Heart left ventricle (tissue), 13 donors: ENCODE measurements at regions not wholly inside any gene's neighbourhood (a gene's known extent, or its start where the extent isn't known, plus 50 kb on each side); places are given as distances from the start of the nearest gene placed in this dataset.

Source experiments
- CTCF ChIP-seq, 12 donors: fragments of 200-600 bp; sonication (generic) in 4 of 12; IDR thresholded peaks; one replicate each; pipeline versions ENCODE4 v1.5.0 to v1.8.0; 2018 to 2022; ENCODE audit warnings: antibody characterized with exemption in 12 of 12, mild to moderate bottlenecking in 5 of 12
- POLR2A ChIP-seq, 2 donors: fragments of 450-650 bp; IDR thresholded peaks; one replicate each; pipeline ENCODE4 v1.6.1; 2017; ENCODE audit warnings: antibody characterized with exemption in 2 of 2, mild to moderate bottlenecking in 2 of 2, moderate library complexity in 2 of 2
- donor health status: ischemic (EF 13 %, LVEDD 7.1; RV severe dilation, severe dysfunction).
- donor health status: DM: no; HTN: yes; CAD: no.
- donor health status: DM: no; HTN: no; CAD: no.
- donor health status: ischemic (EF 25% LVEDD 6.9; RV normal size, moderate dysfunction).
- donor health status: ischemic (EF 25% LVEDD 5.7; RV mildly dilated, moderate dysfunction).
- donor health status: ischemic (EF 35%, LVEDD 5.7; RV mildly dilated, moderate dysfunction).
- donor health status: nonischemic (EF 11% LVEDD 7.7; RV severe dilation, severe dysfunction).
- donor health status: DM: yes; HTN: yes; CAD: no.
- donor health status: PGD.
- donor health status: ischemic (EF 29% LVEDD 5.4; RV normal size, mild dysfunction).
- donor health status: nonischemic (EF 23%, LVEDD 6.1; RV moderate dilation, normal function).

DNA sequence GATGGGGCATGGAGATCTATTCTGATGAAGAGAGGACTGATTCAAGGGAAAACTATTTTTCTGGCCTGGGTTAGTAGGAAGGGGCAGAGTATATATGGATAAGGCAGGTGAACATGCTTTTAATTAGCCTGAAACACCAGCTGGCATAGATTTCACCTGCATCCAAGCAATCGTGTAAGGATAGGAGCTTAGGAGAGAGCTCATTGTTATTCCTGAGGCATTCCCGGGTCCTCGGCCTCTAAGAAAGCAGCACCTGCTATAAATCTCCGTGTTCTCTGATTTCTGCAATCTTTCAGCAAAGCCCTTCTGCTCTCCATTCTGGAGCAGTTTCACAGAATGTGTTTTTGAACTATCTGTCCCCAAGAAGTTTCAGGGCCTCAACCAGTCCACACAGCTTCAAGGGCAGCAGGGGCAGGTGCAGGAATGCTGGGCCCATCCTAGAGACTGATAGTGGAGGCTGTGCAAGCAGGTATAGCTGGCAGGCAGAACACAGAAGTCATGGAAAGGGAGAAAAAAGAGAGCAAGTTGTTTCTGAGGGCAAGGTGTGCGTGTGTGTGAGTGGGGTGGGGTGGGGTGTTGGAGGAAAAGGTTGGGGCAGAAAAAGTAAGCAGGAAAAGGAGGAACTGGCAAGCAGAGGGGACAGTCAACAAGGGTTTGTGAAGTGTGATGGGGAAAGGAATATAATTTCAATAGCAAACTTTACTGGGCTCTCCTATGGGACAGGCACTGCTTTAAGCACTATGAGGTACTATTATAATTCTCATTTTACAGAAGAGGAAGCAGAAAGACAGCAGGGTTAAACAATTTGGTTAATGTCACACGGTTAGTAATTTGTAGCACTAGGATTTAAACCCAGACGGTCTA, 203.7 kb upstream of the SSTR1 start:
- no peak for TF ChIP-seq CTCF (IDR thresholded peaks at IDR 0.05)
- no peak for TF ChIP-seq POLR2A (IDR thresholded peaks at IDR 0.05)
